NCI-H187 (cell line): ENCODE measurements at regions not wholly inside any gene's neighbourhood (a gene's known extent, or its start where the extent isn't known, plus 50 kb on each side); places are given as distances from the start of the nearest gene placed in this dataset.

Experiments
- DNase-seq, 2 experiments: peaks; one replicate each; lab custom pipeline; 2025; lab: John Stamatoyannopoulos, UW

DNA sequence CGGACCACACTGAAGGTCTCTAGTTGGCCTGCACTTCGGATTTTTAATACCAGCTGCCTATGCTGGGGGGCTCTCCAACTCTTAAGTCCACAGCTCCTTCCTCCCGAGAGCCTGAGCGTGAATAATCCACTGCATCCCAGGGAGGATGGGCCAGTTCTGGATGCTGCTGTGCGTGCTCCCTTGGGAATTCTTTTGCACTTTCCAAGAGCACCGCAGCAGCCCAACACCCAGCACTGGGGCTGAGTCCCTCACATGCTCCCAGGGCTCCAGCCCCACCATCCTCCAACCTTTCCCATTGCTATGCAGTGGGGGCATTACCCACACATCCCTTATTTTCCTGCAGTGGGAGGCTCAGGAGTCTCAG, 136.4 kb upstream of the IQSEC1 start:
- DNase-seq = no peak

DNA sequence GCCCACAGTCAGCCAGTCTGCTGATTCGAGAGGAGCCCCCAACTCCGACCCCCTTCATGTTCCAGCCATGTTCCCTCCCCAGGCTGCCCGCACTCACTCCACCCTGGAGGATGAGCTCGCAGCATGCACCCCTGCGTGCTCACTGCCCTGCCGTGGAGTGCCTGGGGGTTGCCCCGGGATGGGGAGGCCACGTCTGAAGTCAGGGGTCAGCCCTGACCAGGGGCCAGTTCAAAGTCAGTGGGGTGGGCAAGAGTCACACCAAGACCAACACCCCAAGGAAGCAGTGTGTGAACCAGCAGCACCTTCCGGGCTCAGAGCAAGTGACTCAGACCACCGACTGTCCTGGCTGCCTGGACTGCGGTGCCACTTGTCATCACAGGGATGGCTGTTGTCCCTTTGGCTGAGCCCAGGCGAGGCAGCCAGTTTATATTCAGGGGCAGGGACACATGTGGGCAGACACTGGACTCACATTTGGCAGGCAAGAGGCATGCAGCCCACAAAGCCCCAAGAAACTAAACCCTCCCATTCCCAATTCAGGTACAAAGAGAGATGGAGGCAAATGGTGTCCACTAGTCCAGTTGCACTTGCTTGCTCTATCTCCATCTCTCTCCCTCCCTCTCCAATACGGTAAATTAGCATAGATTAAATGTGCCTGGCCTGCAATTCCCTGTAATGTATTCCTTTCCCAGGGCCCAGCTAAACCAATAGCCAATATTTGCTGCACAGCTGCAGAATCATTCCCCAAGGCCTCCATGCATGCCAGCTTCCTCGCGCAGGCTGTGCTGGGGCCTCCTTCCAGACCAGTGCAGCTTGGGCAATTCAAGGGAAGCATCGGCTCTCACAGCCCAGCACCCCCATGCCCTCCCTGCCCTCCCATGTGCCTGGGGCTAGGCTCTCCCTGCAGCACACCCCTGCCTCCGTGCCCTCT, 135.7 kb upstream of the IQSEC1 start:
- DNase-seq = no peak

DNA sequence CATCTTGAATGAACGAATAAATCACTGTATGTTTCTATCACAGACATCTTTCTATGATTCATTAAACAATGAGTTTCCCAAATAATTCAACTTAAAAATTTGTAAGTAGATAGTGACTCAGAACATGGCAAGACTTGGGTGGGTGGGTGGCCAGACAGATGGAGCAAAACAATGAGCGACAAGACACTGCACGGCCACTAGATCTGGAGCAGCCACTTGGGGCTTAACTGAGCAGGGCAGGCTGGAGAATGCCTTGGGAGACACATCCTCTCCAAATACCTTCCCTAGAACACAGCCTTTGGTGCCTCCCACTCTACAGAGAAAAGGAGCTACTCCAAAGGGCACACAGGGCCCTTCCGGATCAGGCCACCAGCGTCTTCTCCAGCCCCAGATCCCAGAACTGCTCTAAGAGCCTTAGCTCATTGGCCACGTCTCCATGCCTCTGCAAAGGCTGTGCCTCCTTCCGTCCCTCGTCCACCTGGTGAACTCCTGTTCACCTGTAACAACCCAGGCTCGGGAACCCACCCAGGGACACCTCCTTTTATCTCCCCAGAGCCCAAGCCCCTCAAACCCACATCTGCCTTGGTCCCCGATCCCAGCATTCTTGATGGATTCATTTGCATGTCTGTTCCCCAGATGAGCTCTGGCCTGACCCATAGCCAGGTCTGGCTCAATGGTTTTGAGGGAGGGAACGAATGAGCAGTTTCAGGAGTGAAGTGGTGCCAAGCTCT, 134.9 kb upstream of the IQSEC1 start:
- no peak for DNase-seq

DNA sequence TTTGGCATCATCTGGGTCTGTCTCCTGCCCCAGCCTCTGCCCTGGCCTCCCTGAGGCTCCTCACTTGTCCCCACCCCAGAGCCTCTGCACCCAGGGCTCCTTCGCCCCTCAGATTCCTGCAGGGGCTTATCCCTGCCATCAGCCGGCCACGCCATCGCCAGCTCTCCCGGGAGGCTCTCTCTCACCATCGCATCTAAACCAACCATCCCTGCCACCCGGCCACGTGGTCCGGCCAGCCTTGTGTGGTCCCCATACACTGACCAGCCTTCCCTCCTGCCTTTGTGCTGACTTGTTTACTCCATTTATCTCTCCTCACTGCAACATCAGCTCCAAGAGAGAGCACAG, 134.3 kb upstream of the IQSEC1 start:
- DNase-seq = no peak

DNA sequence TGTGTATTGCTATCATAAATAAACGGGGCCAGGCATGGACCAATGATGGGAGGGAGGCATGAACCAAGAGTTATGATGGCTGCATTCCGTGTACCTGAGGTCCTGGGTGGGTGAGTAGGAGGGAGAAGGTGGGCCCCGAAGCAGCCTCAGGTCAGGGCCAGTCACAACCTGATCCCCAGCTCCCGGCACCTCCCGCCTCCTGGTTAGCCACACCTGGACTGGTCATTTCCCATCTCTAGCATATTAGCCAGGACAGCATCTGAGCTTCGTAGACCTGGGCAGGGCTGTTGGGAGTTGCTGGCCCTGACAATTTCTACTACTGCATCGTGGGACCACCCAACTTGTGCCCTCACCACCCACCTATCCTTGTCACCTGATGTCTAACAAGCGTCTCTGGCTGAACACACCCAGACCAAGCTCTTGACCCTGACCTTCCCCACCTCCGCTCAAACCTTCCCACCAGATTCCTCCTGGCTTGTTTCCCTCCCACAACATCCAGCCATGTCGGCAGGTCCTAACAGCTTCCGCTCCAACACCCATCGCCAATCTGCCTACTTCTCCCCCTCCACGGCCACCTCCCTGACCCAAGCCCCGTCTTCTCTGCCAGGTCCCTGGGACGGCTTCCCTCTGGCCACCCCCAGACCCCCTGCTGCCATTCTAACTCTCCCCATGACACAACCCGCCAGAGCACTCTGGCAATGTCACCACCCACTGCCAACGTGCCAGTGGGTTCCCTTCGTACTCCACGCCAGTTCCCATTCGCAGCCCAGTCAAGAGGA, 133.8 kb upstream of the IQSEC1 start:
- no peak for DNase-seq

DNA sequence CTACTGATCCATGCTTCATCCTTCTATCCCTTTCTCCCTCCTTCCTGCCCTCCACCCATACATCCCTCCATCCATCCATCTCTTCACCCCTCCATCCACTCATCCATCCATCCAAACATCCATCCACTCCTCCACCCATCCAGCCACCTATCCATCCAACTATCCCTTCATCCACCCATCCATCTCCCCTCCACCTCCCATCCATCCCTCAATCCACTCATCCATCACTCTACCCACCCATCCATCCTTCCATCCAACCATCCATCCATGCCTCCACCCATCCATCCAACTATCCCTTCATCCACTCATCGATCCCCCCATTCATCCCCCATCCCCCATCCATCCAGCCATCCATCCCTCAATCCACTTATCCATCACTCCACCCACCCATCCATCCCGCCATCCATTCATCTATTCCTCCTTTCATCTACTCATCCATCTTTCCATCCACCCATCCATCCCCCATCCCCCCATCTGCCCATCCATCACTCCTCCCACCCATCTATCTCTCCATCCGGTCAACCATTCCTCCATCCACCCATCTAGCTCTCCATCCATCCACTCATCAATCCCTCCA, 132.4 kb upstream of the IQSEC1 start:
- DNase-seq = no peak

DNA sequence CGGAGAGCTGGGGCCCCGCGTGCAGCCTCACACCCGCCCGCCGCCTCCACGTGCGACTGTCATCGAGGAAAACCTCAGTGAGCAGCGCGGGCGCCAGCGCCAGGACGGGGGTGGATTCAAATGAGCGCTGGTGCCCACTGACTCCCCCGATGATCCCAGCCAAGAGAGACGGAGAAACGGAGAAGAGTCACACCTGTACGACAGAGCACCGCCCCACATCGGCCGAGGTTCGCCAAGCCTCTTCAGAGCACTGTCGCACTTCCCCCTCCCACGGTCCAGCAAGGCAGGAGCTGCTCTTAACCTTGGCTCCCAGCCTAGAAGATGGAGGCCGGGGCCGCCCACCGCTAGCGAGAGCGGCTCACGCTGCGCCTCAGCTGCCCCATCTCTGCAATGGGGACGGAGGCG, 130.9 kb upstream of the IQSEC1 start:
- no peak for DNase-seq

DNA sequence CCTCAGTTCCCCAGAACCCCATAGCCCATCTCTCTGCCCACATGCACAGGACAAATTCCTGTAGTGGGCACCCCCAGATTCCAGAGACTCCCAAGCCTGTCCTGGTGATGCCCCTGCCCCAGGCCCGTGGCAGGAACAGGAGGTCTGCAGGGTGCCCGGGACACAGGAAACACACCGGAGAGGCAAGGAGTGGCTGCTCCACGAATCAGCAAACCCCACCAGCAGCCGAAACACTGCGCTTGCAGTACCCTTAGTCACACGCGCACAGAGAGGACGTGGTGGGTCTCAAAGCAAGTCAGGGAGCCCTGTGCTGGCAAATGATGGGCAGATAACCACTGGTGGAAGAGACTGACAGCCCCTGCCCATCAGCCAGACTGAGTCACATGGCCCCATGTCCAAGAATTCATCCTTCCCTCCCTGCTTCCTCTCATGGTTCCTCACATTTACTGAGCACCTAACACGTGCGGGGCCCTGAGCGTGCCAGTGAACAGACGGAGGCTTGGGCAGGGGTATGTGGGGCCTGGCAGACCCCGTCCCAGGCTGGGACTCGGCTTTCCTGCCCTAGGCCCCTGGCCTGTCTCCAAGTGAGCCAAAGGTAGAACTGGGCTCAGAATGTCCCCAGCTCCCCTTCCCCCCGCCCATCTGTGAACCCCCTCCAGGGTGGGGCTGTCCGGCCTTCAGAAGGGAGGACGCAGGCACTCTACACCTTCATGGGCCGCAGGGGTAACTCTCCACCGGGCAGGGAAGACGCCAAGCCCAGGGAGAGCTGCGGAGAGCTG, 130.4 kb upstream of the IQSEC1 start:
- DNase-seq = no peak

DNA sequence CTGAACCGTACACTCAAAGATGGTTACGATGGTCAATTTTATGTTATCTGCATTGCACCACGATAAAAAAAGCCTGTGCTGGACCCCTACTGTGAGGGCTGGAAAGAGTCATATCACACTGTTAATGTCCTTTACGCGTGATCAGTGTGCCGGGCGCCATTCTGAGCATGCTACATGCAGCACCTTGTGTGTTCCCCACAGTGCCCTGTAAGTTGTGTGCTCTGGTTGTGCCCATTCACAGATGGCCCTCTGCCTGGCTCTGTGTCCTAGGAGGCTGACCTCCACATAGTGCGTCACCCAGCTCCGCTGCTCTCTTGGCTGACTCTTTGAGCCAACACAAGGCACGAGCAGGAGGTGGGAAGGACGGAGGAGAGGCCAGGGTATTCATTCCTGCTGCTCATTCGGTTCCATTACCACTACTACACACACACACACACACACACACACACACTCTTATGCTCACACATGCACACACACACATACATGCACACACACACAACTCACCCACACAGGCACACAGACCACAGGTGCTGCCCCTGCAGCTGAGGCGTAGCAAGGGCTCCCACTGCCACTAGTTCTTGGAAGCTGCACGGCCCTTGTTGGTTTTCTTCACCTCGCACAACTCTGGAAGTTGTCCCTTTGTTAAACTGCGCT, 129.6 kb upstream of the IQSEC1 start:
- DNase-seq = no peak

DNA sequence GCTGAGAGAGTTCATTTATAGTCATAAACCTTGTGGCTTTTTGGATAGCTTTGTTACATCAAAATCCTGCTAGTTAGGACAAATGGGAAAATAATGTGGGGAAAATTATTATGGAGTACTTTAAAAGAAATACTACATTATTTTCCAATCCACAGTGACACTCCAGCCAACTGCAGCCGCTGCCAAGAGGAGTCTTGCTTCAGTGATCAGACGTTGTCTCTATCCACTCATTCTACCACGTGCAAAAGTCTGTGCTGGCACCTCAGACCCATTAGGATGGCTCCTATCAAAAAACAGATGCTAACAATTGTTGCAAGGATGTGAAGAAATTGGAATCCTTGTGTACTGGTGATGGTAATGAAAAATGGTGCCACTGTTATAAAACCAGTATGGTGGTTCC, 128.6 kb upstream of the IQSEC1 start:
- no peak for DNase-seq

DNA sequence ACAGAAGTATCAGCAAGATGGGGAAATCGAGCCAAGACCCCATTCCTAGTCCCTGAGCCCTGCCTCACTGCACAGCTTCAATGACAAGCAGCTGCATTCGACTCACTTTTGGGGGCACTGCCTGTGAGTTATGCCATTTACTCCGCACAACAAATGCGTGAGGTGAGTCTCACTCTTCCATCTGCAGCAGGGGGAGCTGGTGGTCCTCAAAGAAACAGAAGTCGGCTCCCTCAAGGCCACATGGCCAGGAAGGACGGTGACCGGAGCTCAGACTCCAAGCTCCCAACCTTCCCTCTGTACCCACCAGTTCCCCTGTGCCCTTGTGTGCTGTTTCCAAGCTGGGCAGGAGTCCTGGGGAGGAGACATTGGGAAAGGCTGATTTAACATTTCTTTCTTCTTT, 127.7 kb upstream of the IQSEC1 start:
- DNase-seq = no peak

DNA sequence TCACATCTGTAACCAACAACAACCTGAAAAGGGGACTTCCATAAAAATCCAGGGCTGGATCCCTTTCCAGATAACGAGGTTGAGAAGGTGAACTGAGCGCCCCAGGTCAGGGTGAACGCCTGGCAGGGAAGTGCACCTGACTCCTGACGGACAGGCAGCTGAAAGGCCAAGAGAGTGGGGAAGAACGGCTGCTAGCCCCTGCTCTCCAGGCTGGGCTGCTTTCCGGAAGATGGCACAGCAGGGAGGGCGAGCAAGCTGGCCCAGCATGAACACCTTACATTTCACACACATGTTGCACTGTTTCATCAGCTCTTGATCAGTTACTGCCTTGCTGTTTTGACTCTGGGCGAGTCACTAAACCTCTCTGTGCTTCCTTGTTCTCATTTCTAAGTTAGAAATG, 127.2 kb upstream of the IQSEC1 start:
- no peak for DNase-seq

DNA sequence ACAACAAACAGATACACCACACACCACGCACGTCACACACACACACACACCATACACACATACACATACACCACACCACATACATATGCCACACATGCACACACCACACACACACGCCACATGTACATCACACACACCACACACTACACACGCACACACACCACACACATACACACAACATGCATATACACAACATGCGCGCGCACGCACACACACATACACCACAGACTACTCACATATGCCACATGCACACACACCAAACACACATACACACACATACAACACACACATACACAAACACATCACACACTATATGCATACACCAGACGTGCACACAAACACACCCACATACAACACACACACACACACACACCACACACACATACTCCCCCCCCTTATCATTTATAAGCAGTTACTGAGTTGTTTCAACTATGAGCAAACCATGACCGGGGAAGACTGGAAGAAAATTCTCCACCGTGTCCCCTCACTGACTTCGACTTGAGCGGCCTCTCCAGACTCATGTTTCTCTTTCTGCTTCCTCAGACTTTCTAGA, 126.7 kb upstream of the IQSEC1 start:
- DNase-seq = no peak

DNA sequence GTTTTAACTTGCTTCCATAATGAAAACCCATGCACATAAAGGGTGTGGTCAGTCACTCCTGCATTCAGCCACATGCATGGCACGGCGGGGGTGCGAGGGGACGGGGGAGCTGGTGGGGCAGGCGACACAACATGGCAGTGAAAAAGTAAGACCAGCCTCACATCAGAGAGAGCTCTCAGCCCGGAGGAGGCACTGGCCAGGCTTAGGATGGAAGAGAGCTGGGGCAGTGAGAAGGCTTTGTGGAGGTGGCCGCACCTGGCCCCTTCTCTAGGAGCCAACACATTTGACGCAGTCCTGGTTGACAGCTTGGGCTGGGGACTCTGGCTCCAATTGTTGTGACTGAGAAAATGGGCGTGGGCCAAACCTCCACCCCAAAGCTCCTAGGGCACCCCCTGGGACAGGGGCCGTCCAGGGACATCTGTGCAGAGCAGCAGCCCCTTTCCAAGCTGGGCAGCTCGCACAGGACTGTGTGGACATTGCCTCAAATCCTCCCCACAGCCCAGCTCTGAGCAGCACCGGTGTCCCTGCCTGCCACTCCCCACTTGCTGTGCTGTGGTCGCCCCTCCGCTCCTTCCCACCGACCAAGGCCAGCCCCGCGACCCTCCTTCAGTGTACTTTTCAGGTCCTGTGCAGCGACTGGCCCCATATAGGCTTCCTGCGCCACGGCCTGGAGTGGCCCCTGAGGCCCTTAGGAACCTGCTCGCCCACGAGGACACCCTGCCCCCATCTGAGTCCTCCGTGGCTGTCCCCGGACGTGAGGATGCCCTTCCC, 126.0 kb upstream of the IQSEC1 start:
- no peak for DNase-seq

DNA sequence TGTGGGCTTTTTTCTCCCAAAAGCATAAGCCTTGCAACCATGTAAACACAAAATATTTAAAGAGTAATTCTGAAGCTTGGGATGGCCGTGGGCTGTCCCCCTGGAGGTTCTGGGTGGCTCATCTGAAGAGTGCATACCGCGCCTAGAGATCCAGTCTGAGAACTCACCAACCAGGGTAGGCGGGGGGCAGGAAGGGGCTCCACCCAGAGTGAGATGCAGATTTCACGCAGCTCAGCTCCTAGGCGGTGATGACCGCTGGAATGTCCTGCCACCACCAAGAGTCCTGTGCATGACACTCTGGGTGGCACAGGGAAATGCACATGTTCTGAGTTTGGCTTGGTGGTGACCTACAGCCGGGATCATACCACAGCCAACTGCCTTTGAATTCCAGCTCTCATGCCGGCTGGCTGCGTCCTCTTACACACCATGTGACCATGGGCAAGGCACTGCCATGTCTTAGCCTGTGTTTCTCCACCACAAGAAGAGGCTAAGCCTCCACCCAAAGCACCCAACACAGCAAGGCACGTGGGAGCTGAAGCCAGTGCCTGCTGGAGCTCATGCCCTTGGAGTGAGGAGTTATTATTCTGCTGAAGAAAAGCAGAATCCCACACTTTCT, 125.1 kb upstream of the IQSEC1 start:
- no peak for DNase-seq

DNA sequence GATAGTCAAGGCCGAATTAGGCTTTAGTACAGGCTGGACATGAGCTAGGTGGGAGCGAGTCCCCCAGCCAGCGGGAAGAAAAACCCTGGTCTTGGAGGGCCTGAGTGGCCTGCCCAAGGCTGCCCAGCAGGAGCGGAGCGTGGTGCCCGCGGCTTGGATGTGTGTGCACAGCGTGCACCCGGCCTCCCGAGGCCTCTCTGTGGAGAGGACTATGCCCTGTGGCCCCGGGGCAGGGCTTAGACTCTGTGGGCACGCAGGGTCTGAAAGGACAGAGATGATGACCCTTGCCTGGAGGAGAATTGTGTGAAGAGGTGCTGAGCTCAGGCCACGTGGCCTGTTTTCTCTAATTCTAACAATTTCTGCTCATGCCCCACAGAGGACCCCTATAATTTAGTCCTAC, 124.6 kb upstream of the IQSEC1 start:
- no peak for DNase-seq

DNA sequence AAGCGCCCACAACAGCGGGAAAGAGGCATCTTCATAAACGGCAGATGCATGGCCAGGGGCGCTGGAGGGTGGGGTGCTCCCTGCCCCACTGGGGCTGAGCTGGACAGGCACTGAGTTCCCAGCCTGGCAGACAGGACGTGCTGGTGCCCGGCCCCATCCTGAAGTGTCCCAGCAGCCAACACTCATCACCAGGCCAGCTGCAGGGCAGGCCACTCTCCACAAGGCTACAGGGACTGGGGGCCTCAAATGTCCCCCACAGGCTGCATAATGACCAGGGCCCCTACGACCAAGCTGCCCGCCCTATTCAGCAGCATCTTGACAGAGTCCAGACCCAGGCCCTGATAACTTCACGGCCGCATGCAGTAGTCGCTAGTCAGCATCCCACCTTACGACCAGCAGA, 124.1 kb upstream of the IQSEC1 start:
- no peak for DNase-seq

DNA sequence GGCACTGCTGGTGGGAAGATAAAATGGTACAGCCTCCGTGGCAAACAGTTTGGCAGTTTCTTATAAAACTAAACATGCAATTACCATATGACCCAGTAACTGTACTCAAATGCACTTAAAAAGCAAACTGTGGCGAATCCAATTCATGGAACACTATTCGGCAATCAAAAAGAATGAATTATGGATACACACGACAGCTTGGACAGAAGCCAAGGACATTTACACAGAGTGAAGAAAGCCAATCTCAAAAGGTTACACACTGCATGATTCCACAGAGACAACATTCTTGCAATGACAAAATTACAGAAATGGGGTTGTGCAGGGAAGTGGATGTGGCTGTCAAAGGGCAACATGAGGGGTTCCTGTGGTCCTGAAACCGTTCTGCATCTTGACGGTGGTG, 122.1 kb upstream of the IQSEC1 start:
- no peak for DNase-seq
